Activated T-helper 2 cell treated with anti-CD3 and anti-CD28 coated beads, Interferon-gamma antibody, Interleukin-2, Interleukin-4, amounts not matched to agents 10 μg/mL and 5 μg/mL and 100 μg/mL, durations not matched to agents 14 hours and 24 hours and 36 hours (primary cell): ENCODE measurements at regions not wholly inside any gene's neighbourhood (a gene's known extent, or its start where the extent isn't known, plus 50 kb on each side); places are given as distances from the start of the nearest gene placed in this dataset.

Source experiments
- DNase-seq: peaks from one replicate; pipeline ENCODE4 v3.0.0; 2021; ENCODE audit warnings: low spot score
- H3K27ac Mint-ChIP-seq: one replicate; pipeline ENCODE4 v1.8.0; 2021; ENCODE audit warnings: mixed read lengths
- H3K27me3 Mint-ChIP-seq: one replicate; pipeline ENCODE4 v1.8.0; 2021; ENCODE audit warnings: low read depth, mixed read lengths
- H3K36me3 Mint-ChIP-seq: one replicate; pipeline ENCODE4 v1.8.0; 2021; ENCODE audit warnings: low read depth, mixed read lengths
- H3K4me1 Mint-ChIP-seq: one replicate; pipeline ENCODE4 v1.8.0; 2021; ENCODE audit warnings: low read depth, mixed read lengths
- H3K4me3 Mint-ChIP-seq: one replicate; pipeline ENCODE4 v1.8.0; 2021; ENCODE audit warnings: low read depth, mild to moderate bottlenecking, moderate library complexity, mixed read lengths
- H3K9me3 Mint-ChIP-seq: one replicate; pipeline ENCODE4 v1.8.0; 2021; ENCODE audit warnings: mixed read lengths
- intact Hi-C: fragments of 100-400 bp; cut with micrococcal nuclease; formaldehyde crosslinking; loops from one replicate; pipeline ENCODE4 v1.15.1; 2023

DNA sequence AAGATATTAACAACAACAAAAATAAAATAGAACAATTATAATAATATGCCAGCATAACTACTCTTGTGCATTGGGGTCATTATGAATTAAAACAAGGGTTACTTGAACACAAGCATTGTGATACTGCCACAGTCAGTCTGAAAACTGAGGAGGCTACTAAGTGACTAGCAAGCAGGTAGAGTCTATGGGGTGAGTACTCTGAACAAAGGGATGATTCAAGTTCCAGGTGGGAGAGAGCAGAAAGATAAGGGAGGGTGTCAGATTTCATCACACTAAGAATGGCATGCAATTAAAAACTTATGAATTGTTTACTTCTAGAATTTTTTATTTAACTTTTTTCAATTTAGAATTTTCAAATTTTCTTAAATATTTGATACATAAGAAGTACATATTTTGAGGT lies 754.4 kb upstream of the GOLIM4 start:
- peaks cover 6% of the 10 kb centered on the region for H3K27me3 Mint-ChIP-seq

DNA sequence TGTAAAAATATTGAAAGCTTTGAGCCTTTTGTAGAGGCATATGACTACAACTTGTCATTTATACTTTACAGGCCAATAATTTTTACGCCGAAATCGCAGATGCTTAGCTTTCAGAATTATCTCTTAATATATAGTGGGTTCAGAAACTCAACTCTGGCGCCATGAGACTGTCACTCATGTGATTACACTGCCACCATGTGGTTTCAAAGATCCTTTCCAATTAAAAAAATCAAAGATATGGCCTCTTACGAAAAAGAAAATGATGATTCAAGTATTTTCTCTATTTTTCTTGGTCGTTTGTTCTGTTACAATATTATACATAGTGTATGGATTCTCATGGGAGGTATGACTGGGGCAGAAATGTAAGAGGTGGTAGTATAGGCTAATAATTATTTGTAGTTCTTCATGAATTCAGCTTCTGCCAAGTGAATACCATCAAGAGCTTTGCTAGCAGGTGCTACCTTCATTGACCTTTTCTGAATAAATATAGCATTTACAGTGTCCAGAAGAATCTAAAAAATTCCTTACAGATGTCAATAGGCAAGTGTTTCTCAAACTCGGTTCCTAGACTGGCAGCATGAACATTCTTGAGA lies 751.7 kb upstream of the GOLIM4 start:
- DNase-seq: no peak
- intact Hi-C loops: loop anchor here (1.0 to 10.0 kb wide), 3 partner anchors 335 to 803 kb away; no protein-coding TSS in a partner anchor
- Mint-ChIP-seq H3K9me3 (no peaks in the 10 kb centered on the region), H3K4me1 (peaks cover 1% of the 10 kb centered on the region), H3K27me3 (peaks cover 6% of the 10 kb centered on the region), H3K27ac (no peak overlapping the region), H3K36me3 (no peaks in the 10 kb centered on the region), H3K4me3 (no peak overlapping the region)

More for the DNA sequence above, 754.4 kb upstream of the GOLIM4 start:
- Mint-ChIP-seq H3K4me3 (no peak overlapping the region), H3K4me1 (peaks cover 1% of the 10 kb centered on the region), H3K27ac (no peak overlapping the region), H3K36me3 (no peaks in the 10 kb centered on the region), H3K9me3 (no peaks in the 10 kb centered on the region)
- no peak for DNase-seq
- intact Hi-C loops: no loop called here

DNA sequence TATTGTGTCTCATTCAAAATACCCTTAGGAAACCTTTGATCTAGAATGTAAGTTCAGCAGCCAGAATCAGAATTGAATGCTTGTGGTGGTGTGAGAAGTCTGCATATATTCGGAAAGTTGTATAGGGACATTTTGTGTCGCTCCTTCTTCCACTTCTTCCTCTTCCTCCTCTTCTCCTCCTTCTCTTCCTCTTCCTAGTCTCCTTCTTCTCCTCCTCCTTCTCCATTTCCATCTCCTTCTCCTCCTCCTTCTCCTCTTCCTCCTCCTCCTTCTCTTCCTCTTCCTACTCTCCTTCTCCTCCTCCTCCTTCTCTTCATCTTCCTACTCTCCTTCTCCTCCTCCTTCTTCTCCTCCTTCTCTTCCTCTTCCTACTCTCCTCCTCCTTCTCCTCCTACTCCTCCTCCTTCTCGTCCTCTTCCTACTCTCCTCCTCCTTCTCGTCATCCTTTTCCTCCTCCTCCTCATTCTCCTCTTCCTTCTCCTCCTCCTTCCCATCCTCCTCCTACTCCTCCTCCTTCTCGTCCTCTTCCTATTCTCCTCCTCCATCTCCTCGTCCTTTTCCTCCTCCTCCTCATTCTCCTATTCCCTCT lies 749.3 kb upstream of the GOLIM4 start:
- H3K9me3 Mint-ChIP-seq: no peaks in the 10 kb centered on the region
- H3K4me1 Mint-ChIP-seq: peaks cover 1% of the 10 kb centered on the region
- H3K4me3 Mint-ChIP-seq: no peak overlapping the region
- no peaks in the 10 kb centered on the region for H3K36me3 Mint-ChIP-seq
- H3K27ac Mint-ChIP-seq: no peak overlapping the region
- intact Hi-C loops: loop anchor here (5.0 to 10.0 kb wide), 2 partner anchors 333 to 800 kb away; no protein-coding TSS in a partner anchor
- H3K27me3 Mint-ChIP-seq: peaks cover 6% of the 10 kb centered on the region
- DNase-seq: no peak

DNA sequence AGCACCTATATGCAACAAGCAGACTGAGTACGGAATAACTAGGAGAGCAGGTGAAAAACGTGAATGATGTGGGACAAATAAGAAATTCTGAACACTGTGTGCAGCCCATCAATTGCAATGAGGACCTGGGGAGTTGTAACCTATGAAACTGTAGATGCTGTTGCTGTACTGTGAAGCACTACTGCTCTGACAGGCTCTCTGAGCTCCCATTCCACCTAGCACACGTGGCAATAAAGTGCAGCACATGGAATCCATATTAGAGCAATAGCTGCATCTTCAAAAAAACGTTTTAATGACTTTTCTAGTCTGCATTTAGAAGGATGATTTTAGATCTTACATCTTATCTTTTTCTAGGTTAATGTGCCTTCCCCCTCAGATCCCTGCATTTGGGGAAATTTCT lies 748.7 kb upstream of the GOLIM4 start:
- Mint-ChIP-seq H3K36me3 (no peaks in the 10 kb centered on the region), H3K9me3 (no peaks in the 10 kb centered on the region), H3K4me3 (no peak overlapping the region), H3K27me3 (peaks cover 6% of the 10 kb centered on the region), H3K4me1 (peaks cover 1% of the 10 kb centered on the region), H3K27ac (no peak overlapping the region)
- no peak for DNase-seq
- intact Hi-C loops: loop anchor here (10.0 kb wide), 1 partner anchor 800 kb away; no protein-coding TSS in a partner anchor

DNA sequence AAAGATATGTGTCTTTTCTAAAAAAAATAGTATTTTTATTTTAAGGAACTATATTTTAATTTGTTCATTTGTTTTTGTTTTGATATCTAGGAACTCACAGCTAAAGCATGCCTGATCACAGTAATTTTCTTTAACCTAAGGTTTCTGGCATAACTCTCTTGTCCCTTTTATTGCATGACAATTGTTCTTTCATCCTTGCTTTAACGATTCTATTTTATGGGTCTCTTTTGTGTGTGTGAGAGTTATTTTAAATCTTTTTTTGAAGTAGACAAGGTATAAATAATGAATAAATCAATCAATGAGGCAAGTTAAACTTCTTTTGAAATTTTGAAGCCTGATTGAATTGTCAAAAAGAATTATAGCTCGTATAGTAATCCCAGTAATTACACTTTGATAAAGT lies 747.8 kb upstream of the GOLIM4 start:
- no peak for DNase-seq
- H3K27ac Mint-ChIP-seq: no peak overlapping the region
- peaks cover 6% of the 10 kb centered on the region for H3K27me3 Mint-ChIP-seq
- no peak overlapping the region for H3K4me3 Mint-ChIP-seq
- intact Hi-C loops: loop anchor here (10.0 kb wide), 1 partner anchor 799 kb away; no protein-coding TSS in a partner anchor
- peaks cover 1% of the 10 kb centered on the region for H3K4me1 Mint-ChIP-seq
- no peaks in the 10 kb centered on the region for H3K36me3 Mint-ChIP-seq
- H3K9me3 Mint-ChIP-seq: no peaks in the 10 kb centered on the region

DNA sequence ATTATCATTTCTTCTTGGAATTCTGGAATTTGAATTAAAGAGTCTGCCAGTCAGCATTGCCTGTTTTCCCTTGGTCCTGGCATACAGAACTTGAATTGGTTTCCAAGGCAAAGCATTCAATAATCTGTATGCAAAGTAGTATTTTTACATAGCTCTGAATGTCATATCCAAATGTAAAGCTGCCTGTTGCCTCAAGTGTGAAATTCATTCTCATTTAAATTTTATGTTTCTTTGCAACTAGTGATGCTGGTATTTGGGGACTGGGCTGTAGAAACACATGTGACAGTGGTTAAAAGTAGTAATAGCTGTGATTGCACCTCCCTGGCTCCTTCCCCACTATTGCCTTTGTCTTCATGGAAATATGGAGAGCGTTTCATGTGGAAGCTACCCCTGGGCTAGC lies 743.9 kb upstream of the GOLIM4 start:
- Mint-ChIP-seq H3K4me1 (no peaks in the 10 kb centered on the region), H3K27ac (no peak overlapping the region), H3K27me3 (no peaks in the 10 kb centered on the region), H3K9me3 (no peaks in the 10 kb centered on the region), H3K36me3 (no peaks in the 10 kb centered on the region), H3K4me3 (no peak overlapping the region)
- intact Hi-C loops: loop anchor here (10.0 kb wide), 1 partner anchor 795 kb away; no protein-coding TSS in a partner anchor
- DNase-seq: no peak

DNA sequence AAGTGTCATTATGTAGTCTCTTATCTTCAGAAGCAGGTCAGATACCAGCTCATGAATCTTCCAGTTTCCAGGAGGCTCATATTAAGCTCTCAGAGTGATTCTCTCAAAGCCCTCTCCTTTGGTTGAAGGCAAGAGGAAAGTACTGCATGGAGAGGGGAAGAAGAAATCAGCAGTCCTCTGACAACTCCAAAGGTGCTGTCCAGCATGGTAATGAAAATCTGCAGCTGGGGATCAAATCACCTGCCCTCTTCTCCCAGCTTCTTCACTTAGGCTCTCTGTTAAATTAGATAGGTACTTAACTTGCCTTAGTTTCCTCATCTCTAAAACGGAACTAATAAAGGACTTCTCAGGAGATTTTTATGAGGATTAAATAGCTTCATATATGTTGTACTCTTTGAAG lies 738.8 kb upstream of the GOLIM4 start:
- no peaks in the 10 kb centered on the region for H3K9me3 Mint-ChIP-seq
- H3K4me1 Mint-ChIP-seq: no peaks in the 10 kb centered on the region
- H3K27me3 Mint-ChIP-seq: no peaks in the 10 kb centered on the region
- no peak for DNase-seq
- intact Hi-C loops: no loop called here
- H3K27ac Mint-ChIP-seq: no peak overlapping the region
- H3K36me3 Mint-ChIP-seq: no peaks in the 10 kb centered on the region
- no peak overlapping the region for H3K4me3 Mint-ChIP-seq

DNA sequence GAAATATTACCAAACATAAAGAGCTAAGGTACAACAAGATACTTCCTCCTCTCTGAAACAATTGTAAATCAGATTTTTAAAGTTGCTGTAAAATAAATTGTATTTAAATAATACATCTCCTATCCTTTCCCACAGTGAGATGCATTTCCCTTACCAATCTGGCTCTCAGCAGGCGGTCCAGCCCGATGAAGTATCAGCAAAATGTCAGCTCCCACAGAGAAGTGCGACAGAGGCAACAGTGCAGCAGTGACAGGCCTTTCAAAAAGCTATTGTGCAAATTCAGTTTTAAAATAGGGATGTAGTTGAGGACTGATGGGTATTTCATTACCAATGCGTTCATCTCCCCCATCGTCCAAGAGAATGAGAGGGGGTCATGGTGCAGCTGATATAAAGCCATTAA lies 733.2 kb upstream of the GOLIM4 start:
- Mint-ChIP-seq H3K4me3 (no peak overlapping the region), H3K36me3 (no peaks in the 10 kb centered on the region), H3K9me3 (no peaks in the 10 kb centered on the region), H3K27ac (no peak overlapping the region), H3K27me3 (no peaks in the 10 kb centered on the region), H3K4me1 (peaks cover 2% of the 10 kb centered on the region)
- no peak for DNase-seq
- intact Hi-C loops: no loop called here

DNA sequence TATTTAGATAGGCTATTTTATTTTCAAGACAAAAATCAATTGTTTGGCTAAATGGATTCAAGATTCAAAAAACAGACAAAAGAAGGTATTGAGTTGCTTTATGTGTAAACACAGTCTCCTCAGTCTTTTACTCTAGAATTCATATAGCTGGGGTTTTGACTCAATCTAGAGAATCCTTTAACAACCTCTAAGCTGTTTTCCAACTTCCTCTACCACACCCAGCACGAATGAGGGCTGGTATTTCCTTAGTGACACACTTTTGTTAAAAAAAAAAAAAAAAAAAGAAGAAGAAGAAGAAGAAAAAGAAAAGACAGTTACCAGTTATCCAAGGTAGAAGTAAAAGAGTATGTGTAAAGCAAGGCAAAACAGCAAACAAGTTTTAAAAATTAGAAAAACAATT lies 732.8 kb upstream of the GOLIM4 start:
- Mint-ChIP-seq H3K4me3 (no peak overlapping the region), H3K4me1 (peaks cover 2% of the 10 kb centered on the region), H3K27ac (no peak overlapping the region), H3K9me3 (no peaks in the 10 kb centered on the region), H3K36me3 (no peaks in the 10 kb centered on the region), H3K27me3 (no peaks in the 10 kb centered on the region)
- DNase-seq: no peak
- intact Hi-C loops: no loop called here

DNA sequence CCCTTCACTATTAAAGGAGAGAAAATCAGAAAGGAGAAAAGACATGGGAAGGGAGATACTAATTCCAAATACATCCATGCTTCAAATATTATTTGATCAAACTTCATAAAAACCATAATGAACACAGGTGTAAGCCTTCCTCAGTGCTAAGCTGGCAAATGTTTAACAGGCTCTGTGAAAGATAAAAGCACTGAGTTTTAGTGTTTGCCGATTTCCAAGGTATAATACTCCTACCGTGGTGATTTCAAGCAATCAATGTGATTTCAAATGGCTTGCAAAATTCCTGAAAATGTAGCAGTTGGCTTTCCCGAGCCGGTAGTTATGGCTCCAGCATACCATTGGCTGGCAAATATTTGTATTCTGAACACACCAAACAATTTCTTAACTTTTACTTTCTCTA lies 732.3 kb upstream of the GOLIM4 start:
- Mint-ChIP-seq H3K4me1 (peaks cover 2% of the 10 kb centered on the region), H3K4me3 (no peak overlapping the region), H3K27me3 (no peaks in the 10 kb centered on the region), H3K9me3 (no peaks in the 10 kb centered on the region), H3K36me3 (no peaks in the 10 kb centered on the region), H3K27ac (no peak overlapping the region)
- DNase-seq: no peak
- intact Hi-C loops: no loop called here

DNA sequence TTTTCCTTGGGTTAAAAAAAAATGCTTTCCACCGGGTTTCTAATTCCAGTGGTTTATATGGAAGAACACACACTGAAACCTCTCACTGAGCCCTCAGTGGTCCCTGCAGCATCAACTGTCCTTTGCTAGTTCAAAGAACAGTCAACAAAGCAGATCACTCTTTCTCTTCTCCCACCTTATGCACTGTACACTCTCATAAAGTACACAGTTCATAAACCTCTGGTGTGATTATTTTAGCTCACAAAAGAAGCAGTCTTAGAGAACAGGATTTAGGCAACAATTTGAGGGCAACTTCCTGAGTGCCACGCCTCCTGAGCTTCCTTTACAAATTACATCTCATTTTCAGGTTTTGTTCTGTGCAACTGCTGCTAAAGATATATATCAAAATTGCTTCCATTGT lies 728.4 kb upstream of the GOLIM4 start:
- Mint-ChIP-seq H3K9me3 (no peaks in the 10 kb centered on the region), H3K27me3 (no peaks in the 10 kb centered on the region), H3K4me1 (peaks cover 2% of the 10 kb centered on the region), H3K4me3 (no peak overlapping the region), H3K27ac (no peak overlapping the region), H3K36me3 (no peaks in the 10 kb centered on the region)
- DNase-seq: no peak
- intact Hi-C loops: no loop called here

DNA sequence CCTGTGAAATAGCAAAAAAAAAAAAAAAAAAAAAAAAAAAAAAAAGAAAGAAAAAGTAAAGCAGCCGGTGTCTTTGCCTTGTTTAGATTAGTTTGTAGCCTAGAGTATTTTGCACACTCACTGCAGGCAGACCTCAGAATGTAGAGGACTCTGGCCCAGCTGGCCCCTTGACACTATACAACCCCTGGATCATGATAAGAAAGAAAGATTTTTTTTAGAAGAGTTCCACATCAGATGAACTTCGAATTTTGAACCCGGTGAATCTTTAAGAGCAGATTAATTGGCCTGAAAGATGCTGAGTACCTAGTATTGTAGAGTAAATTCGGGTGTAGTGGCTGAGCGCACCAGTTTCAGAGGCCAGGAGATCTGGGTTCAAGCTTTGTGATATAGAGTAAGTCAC lies 727.7 kb upstream of the GOLIM4 start:
- Mint-ChIP-seq H3K27me3 (no peaks in the 10 kb centered on the region), H3K4me1 (peaks cover 2% of the 10 kb centered on the region), H3K27ac (no peak overlapping the region), H3K9me3 (no peaks in the 10 kb centered on the region), H3K4me3 (no peak overlapping the region), H3K36me3 (no peaks in the 10 kb centered on the region)
- intact Hi-C loops: no loop called here
- DNase-seq: no peak

DNA sequence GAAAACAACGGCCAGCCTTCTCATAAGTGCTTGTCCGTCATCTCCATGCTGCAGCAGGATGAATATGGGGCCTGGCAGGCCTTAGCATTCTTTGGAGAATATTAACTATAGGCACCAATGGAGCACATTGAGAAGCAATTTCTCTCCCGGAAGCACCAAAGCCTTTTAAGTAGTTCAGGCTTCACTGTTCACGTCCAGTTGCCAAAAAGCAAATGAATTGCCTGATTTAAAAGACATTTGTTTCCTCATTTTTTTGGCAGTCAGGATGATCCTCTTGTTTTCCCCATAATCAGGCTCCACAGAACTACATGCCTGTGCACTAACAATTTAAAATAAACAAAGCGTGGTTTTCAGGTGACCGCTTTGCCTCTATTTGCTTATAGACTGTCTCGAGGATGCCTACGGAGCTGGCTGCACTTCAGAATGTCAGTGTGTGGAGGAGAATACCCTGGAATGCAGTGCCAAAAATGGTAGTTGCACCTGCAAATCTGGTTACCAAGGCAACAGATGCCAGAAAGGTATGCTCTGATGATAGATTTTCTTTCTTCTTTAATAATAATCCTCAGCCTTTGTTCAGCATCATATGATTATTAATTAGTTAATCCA lies 725.2 kb upstream of the GOLIM4 start:
- intact Hi-C loops: no loop called here
- no peak overlapping the region for H3K4me3 Mint-ChIP-seq
- H3K9me3 Mint-ChIP-seq: no peaks in the 10 kb centered on the region
- H3K27ac Mint-ChIP-seq: no peak overlapping the region
- no peaks in the 10 kb centered on the region for H3K36me3 Mint-ChIP-seq
- no peak for DNase-seq
- no peaks in the 10 kb centered on the region for H3K27me3 Mint-ChIP-seq
- H3K4me1 Mint-ChIP-seq: peaks cover 2% of the 10 kb centered on the region
